HG03159 (cell line): ENCODE measurements at regions not wholly inside any gene's neighbourhood (a gene's known extent, or its start where the extent isn't known, plus 50 kb on each side); places are given as distances from the start of the nearest gene placed in this dataset.

Experiments used
- ATAC-seq: cut with Tn5 transposase; IDR thresholded peaks from one replicate; pipeline ENCODE4 v1.9.1; 2021; ENCODE audit warnings: mild to moderate bottlenecking, moderate library complexity; ENCODE audit not compliant: unreplicated experiment

DNA sequence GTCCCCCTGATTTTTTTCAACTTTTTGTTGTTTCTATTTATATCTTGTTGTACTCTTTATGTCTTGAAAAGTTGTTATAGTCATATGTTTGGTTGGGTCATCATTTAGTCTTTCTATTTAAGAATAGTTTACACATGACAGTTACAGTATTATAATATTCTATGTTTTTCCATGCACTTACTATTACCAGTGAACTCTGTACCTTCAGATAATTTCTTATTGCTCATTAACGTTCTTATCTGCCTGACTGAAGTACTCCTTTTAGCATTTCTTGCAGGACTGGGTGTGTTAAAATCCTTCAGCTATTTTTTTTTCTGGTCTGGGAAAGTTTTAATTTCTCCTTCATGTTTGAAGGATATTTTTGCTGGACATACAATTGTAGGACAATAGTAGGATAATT is 157.7 kb upstream of the DIPK2B start:
- no peak for ATAC-seq

DNA sequence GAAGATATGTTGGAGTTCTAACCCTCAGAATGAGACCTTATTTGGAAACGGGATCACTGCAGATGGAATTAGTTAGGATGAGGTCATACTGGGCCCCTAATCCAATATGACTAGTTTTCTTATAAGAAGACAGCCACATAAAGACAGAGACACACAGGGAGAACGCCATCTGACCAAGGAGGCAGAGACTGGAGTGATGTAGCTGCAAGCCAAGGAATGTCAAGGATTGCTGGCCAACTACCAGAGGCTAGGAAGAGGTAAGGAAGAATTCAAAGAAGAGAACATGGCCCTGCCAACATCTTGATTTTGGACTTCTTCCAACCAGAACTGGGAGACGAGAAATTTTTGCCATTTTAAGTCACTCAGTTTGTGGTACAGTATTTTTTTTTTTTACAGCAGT is 152.8 kb upstream of the DIPK2B start:
- ATAC-seq: no peak

DNA sequence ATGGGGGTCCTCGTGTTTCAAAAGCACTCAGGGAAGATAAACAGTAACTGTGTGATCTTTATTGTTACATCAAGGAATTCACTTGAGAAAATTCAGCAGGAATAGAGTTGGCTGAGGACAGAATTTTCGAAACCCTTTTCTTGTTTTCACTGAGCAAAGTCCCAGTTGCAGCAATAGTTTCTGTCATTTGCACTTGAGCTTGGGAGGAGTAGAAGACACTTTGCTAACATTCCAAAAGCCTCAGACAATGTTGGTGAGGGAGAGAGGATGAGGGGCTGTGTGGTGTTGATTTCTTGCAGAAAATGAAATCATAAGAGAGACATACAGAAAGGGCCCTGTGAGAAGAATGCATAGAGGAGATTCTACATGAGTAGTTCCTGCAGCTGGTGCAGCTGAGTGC is 151.9 kb upstream of the DIPK2B start:
- ATAC-seq: no peak

DNA sequence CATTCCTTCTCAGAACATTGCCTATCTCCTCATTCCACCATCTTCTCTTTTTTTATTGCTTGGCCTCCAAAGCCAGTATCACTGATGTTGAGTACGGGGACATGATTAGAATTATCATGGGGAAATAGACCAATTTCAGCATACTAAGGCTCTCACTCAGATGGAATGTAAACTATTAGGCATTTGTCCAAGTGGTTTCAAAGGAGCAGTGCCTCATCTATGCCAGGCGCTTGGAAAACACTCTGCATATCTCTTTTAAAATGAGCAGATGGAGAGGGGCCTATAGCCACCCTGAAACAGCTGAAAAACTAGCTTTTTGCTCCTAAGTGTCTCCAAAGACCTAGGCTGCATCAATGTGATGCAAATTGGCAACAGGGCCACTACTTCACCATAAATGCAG is 150.8 kb upstream of the DIPK2B start:
- no peak for ATAC-seq

DNA sequence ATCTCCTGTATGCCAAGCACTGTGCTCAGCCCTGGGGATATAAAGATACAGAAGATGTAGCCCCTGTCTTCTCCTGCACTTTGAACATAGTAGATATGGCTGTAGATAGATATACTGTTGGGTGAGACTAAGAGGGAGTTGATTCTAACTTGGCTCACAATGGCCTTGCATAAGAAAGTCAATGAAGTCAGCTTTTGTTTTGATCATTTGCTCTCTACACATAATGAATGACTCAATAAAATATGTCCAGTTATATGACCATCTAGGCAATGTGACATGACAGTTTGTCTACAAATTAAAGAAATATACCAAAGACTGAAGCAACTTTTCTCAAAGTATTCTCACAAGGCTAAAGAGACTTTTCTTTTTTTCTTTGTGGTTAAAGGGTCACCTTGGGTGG is 147.6 kb upstream of the DIPK2B start:
- ATAC-seq: no peak

DNA sequence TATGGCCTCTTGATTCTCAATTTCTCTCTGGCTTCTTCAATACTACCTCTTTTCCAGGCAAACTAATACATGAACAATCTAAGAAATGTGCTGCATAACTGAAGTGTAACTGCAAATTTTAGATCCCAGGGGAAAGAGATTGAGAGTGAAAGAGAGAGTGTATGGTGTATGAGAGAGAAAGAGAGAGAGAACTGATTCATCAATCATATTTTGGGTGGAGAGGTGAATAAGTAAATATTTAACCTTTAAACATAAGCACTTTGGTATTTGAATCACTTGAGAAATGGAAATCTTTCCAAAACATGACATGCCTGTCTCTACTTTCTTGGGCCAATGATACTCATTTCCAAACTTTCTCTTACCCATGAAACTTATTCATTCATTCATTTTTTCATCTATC is 147.2 kb upstream of the DIPK2B start:
- no peak for ATAC-seq

DNA sequence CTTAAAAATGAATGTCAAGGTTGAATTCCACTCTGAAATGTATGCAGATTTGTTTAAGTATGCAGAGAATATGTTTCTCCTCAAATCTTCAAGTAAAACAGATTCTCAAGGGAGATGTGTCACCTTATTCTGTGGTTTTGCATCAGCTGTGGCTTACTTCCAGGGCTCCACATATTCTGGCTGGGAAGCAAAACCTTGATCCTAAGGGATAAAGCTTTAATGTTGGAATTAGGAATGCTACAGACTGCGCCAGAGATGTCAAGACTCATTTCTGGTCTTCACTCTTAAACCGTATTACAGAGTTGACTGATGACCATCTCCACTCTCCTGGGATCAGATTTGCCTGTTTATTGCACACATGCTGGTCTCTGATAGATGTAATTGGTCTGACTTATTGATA is 143.9 kb upstream of the DIPK2B start:
- no peak for ATAC-seq

DNA sequence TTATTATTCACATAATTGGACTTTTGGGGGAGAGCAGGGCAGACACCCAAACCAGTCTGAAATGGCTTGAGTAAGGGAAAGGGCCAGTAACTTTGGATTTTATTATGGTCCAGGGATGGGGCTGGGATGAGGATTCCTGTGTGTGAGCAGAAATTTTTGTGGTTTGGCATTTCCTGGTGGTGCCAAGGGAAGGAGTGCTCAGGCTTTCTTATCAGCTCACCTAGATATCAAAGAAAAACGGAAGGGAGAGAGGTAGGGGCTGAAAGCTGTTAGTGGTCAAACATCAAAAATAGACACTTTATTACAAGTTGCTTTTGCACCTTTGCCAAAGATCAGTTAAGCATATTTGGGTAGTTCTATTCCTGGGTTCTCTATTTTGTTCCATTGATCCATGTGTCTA is 128.5 kb upstream of the DIPK2B start:
- no peak for ATAC-seq

DNA sequence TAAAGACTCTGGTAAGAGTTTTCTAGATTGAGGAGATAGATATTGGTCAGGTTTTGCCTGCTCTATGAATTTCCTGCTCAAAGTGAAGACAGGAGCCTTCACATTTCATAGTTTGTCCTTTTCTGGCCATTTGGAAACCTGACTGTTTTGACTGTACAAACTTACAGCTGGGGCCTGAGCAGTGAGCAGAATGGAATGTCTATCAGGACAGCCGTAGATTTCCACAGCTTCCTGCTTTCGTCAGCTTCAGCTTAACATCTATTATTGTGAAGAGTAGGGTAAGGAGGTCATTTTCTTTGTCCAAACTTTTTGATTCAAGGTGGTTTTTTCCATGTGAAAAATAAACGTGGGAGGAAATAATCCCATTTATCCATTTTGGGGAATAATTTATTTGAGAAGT is 124.3 kb upstream of the DIPK2B start:
- no peak for ATAC-seq

DNA sequence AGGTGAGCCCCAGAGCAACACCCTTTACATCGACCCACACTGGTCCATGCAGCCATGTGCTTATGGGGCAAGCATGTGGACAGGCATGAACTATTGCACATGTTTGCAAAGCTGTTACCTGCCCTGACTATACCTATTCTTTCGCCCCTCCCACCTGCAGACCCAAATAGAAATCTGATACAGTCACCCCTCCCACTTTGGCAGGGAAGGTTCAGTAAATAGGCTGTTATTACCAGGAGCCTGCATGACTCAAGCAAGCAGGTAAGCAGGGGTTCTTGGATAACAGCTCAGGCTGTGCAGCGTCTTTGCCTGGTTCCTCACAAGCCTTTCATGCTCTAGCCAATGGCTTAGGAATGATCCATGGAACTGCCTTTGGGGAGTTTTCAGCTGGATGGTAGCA is 122.7 kb upstream of the DIPK2B start:
- ATAC-seq: no peak

DNA sequence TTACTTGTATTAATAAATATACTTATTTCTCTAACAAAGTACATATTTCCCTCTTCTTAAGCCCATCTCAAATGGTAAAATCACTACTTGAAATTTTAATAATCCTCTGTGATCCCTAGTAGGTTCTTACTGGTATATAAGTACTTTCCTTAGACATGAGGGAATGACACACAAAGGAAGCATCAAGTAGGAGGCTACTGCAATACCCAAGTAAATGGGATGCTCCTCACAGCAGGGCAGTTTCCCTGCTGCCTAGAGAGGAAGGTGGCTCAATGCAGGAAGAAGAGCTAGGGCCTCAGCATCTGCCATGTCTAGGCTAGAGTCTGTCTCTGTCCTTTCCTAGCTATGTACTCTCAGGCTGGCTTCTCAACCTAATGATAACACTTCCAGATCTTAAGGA is 122.1 kb upstream of the DIPK2B start:
- ATAC-seq: no peak

DNA sequence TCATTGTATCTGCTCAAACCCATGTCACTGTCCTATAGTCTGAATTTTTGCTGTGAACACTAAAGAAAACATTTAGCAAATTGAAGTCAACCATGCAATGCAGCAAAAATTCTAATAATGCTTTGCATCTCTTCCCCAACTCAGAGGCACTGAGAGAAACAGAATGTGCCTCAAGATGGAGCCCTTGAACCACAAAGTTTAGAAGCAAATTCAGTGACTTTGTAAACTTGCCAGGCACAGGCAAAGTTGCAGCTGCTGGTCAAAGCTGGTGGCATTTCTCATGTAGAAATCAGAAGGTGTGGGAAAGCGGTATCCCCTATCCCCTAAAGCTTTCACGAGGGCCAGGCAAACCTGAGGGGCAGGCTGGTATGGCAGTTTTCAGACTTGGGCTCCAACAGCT is 121.7 kb upstream of the DIPK2B start:
- no peak for ATAC-seq

DNA sequence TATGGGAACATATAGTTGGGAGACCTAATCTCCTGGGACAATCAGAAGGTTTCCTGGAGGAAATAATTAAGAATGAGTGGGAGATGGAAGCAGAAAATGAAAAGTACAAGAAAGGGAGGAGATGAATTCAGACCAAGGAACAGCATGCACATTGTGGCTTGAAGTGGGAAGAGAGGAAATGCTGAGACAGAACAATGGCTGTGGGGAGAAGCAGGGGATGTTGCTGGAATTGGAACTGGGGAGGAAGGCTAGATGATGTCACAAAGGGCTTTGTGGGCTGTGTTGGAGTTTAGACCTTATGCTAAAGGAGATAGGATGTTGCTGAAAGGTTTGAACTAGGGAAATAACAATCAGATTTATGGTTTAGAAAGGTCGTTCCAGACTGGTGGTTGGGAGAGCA is 119.5 kb upstream of the DIPK2B start:
- no peak for ATAC-seq

DNA sequence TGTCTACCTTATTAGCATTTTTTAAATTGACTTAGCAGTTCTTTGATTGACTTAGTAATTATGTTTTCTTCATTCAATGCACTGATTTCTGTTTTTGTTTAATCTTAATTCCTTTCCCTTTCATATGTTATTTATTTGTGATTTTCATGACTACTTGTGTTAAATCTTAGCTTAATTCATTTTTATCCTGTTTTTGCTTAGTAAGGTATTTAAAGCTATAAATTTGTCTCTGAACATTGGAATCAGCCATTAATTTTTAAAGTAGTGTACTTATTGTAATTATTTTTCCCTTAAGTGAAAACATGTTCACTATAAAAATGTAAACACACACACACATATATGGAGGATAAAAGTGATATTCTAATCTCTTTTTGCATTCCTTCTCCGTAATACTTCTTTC is 109.1 kb upstream of the DIPK2B start:
- ATAC-seq: no peak

DNA sequence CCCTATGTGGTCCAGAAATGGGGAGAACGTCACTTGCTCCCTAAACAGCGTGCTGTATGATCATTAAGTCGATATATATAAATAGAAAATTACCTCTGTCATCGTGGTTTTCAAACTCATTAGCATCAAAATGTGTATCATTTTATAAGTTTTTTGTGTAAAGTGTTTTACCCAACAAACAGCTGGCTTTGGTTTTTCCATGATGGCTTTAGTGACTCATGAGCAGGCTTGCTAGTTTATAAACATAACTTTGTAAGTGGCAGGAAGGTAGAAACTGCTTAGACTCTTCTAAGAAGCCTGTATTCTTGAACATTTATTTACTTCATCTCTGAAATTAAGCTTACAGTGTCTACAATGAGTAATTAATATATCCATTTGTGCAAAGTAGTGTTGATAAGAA is 108.4 kb upstream of the DIPK2B start:
- no peak for ATAC-seq

DNA sequence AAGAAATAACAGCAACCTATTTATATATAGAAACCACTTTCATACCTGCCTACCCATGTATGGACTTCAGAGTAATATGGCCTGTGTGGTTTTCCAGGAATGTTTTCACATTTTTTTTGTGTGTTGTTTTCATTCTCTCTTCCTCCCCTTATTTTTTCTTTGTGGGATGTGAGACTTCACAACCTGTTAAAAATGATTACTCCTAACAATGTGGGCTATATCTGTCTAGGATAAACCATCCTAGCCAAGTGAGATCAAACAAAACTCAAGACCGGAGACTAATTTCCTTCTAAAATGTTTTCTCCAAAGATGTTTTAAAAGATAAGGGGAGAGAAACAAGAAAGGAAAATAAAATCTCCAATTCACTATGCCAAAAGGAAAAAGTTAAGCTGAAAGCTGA is 106.1 kb upstream of the DIPK2B start:
- ATAC-seq: no peak

DNA sequence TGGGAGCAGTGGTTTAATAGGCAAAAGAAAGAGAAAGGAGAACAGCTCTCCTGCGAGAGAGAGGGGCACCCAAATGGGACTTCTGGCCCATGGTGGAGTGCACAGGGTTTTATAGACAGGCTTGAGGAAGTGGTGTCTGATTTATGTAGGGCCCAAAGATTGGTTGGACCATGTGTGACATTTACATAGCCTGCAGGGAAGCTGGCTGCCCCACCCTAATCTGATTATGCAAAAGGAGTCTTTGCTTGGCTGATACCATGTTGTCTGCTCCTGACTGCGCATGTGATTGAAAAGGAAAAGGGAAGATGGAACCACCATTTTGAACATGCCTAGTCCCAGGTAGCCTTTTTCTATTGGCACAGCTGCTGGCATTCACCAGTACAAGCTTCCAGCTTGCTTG is 100.0 kb upstream of the DIPK2B start:
- no peak for ATAC-seq

DNA sequence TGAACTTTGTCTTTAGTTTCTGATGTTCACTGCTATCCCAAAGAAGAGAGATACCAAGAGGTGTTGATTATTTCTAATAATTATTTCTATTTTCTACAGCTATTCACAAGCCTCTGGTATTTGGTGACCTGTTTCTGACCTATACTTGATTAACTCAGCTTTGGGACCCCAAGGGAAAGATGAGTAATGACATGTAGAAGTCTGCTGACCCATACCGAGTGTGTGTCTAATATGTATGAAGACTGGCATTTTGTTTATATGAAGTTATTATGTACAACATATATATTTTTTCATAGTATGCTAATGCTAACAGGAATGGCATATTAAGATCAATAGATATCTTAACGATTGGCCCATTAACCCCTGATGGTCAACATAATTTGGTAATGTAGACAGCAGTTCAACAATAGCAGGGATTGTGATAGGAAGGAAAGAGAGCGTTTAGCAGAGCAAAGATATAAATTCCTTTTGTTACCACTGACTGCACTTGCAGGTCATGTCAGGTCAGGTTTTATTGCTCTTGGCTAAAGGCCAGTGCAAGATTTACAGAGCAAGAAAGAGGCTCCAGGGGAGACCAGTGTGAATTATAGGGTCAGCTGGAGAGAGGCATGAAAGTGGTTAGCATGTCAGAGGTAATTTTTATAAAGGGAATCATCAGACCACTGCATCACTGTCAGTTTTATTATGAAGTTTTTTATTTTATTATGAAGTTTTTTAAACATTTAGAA is 94.7 kb upstream of the DIPK2B start:
- ATAC-seq: no peak

DNA sequence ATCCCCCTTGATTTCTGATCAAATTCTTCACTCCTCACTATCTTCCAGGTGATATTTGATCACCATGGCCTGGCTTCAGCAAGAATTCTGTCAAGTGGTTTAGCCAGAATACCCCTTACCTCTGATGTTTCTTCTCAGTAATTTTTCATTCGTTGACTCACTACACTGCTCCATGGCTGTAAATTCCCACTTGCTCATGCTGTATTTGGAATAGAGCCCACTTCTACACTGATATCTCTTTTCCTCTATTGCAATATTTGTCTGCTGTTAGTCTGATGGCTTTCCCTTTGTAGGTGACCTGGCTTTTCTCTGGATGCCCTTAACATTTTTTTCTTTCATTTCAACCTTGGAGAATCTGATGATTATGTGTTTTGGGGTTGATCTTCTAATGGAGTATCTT is 73.9 kb upstream of the DIPK2B start:
- ATAC-seq: no peak

DNA sequence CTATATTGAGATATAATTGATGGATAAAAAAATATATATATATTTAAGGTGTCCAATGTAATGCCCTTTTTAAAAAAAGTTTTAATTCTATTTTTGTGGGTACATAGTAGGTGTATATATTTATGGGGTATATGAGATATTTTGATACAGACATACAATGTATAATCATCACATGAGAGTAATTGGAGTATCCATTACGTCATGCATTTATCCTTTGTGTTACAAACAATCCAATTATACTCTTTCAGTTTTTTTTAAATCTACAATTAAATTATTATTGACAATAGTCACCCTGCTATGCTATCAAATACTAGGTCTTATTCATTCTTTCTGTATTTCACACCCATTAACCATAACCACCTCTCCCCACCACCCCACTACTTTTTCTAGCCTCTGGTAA is 66.3 kb upstream of the DIPK2B start:
- no peak for ATAC-seq

DNA sequence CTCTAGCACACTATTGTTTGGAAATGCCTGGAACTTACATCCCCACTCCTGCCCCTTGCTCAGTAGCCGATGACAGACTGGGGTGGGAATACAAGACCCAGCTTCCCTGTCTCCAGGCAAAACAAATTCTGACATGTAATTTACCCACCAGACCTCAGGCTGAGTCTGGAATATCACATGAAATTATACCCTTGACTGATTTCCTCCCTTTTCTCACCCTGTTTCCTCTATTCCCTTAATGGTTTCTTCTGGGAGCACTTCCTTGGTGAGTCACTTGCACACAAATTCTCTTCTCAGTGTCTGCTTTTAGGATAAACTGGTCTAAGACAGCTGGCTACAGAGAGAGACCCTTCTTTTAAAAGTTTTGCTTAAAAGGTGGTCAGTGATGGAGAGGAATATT is 65.8 kb upstream of the DIPK2B start:
- ATAC-seq: no peak

DNA sequence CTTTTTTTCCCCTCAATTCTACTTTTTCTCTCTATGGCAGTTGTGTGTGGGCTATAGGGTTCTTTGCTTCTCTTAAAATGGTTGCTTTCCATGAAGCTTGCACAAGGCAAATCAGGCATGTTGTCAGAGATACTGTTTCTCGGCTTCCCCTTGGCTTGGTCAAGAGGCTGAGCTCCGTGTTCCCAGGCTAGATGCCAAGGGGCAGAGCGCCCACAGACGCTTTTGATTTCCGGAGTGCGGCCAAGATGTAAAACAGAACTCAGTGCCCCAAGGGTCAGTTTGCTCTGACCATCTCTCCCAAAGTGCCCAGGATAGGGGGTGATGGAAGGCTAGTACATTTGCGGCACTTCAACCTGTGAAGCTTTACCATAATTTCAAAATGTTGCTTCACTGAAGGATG is 64.2 kb upstream of the DIPK2B start:
- no peak for ATAC-seq

DNA sequence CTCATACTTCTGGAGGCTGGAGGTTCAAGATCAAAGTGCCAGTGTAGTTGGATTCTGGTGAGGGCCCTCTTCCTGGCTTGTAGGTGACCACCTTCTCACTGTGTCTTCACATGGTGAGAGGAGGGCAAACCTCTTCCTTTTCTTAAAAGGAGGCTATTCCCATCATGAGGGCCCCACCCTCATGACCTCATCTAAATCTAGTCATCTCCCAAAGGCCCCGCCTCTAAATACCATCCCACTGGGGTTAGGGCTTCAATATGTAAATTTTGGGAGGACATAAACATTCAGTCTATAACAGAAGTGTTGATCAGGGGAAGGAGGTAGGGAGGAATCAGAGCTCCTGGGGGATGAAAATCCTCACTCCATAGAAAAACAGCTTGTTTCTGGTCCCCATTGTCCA is 60.8 kb upstream of the DIPK2B start:
- ATAC-seq: no peak

DNA sequence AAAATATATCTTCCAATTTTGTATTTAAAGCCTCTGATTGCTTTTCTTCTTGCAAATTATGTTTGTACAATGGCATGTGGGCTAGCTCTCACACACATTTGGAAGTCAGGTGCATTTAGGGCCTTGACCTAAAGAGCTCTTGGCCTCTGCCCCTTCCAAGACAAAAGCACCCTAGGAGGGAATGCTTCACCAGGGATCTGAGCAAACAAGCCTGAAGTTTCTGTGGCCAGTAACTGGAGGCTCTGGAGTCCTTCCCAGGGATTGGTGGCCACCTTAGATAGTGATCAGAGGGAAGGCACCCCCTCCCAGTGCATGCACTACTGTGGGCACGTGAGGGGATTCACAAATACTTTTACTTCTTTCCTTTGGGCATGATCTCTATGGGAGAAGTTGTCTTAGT is 60.3 kb upstream of the DIPK2B start:
- ATAC-seq: no peak
